Frontal cortex (tissue), 3 donors: ENCODE measurements at regions not wholly inside any gene's neighbourhood (a gene's known extent, or its start where the extent isn't known, plus 50 kb on each side); places are given as distances from the start of the nearest gene placed in this dataset.

ENCODE experiments used
- DNase-seq, 2 donors: peaks; one replicate each; pipeline ENCODE4 v3.0.0; 2012; ENCODE audit warnings: low spot score in 2 of 2
- FAIRE-seq: peaks from 2 replicates; lab custom pipeline; 2012; peaks lifted over from hg19 to GRCh38; lab: Jason Lieb, UNC
- donor health status: control.
- donor health status: control.
- donor health status: control.

- DNase-seq (no peak), FAIRE-seq (no peak)
These were observed 954.8 kb upstream of the SEL1L start for GRCh38 chr14:82488473-82488872.

GRCh38 chr14:82490397-82490796 lies 956.7 kb upstream of the SEL1L start:
- FAIRE-seq (no peak), DNase-seq (no peak)

- FAIRE-seq, result no peak
These were observed 958.5 kb upstream of the SEL1L start for GRCh38 chr14:82492157-82492556.

GRCh38 chr14:82500222-82500621 lies 966.6 kb upstream of the SEL1L start:
- no peak for DNase-seq
- FAIRE-seq, result no peak

More at GRCh38 chr14:82492157-82492556, 958.5 kb upstream of the SEL1L start:
- no peak for DNase-seq

GRCh38 chr14:82501554-82501953 lies 967.9 kb upstream of the SEL1L start:
- FAIRE-seq (no peak), DNase-seq (no peak)

GRCh38 chr14:82502043-82502442 lies 968.4 kb upstream of the SEL1L start:
- FAIRE-seq (peak; percentile 33), DNase-seq (no peak)

GRCh38 chr14:82504894-82505293 lies 971.2 kb upstream of the SEL1L start:
- FAIRE-seq (no peak), DNase-seq (no peak)

GRCh38 chr14:82510007-82510406 lies 976.4 kb upstream of the SEL1L start:
- DNase-seq, result no peak
- FAIRE-seq, result no peak

- FAIRE-seq (no peak), DNase-seq (no peak)
These were observed 977.7 kb upstream of the SEL1L start for GRCh38 chr14:82511399-82511798.

GRCh38 chr14:82520765-82521164 lies 987.1 kb upstream of the SEL1L start:
- DNase-seq (no peak), FAIRE-seq (no peak)

- DNase-seq, result no peak
- FAIRE-seq, result no peak
These were observed 987.5 kb upstream of the SEL1L start for GRCh38 chr14:82521191-82521590.

GRCh38 chr14:82528016-82528415 lies 994.4 kb upstream of the SEL1L start:
- FAIRE-seq, result no peak
- DNase-seq, result no peak

- no peak for DNase-seq
- no peak for FAIRE-seq
These were observed 999.7 kb upstream of the SEL1L start for GRCh38 chr14:82533351-82533750.

- DNase-seq, result no peak
- FAIRE-seq, result no peak
These were observed 1002.9 kb upstream of the SEL1L start for GRCh38 chr14:82536566-82536965.

GRCh38 chr14:82537831-82538230 lies 1004.2 kb upstream of the SEL1L start:
- DNase-seq, result no peak
- no peak for FAIRE-seq

GRCh38 chr14:82546401-82546800 lies 1012.7 kb upstream of the SEL1L start:
- FAIRE-seq (no peak), DNase-seq (no peak)

GRCh38 chr14:82549306-82549990 lies 1015.8 kb upstream of the SEL1L start:
- FAIRE-seq (no peak), DNase-seq (no peak)

- DNase-seq (no peak), FAIRE-seq (no peak)
These were observed 1029.2 kb upstream of the SEL1L start for GRCh38 chr14:82562881-82563280.

GRCh38 chr14:82565825-82566224 lies 1032.2 kb upstream of the SEL1L start:
- FAIRE-seq, result no peak
- DNase-seq, result no peak

GRCh38 chr14:82587226-82587625 lies 1053.6 kb upstream of the SEL1L start:
- no peak for FAIRE-seq

GRCh38 chr14:82595466-82595865 lies 1061.8 kb upstream of the SEL1L start:
- FAIRE-seq (no peak), DNase-seq (no peak)

More at GRCh38 chr14:82587226-82587625, 1053.6 kb upstream of the SEL1L start:
- no peak for DNase-seq

- FAIRE-seq, result no peak
These were observed 1069.1 kb upstream of the SEL1L start for GRCh38 chr14:82602794-82603193.

More at GRCh38 chr14:82602794-82603193, 1069.1 kb upstream of the SEL1L start:
- no peak for DNase-seq
